AG08396 (cell line): ENCODE measurements at regions not wholly inside any gene's neighbourhood (a gene's known extent, or its start where the extent isn't known, plus 50 kb on each side); places are given as distances from the start of the nearest gene placed in this dataset.
"Not testable (repeated sequence)": the region's sequence is repeated elsewhere in the genome, so short reads cannot be mapped to it uniquely, and the experiment has no call there.

Source experiments
- DNase-seq: peaks from one replicate; pipeline ENCODE4 v3.0.0; 2012; ENCODE audit warnings: low spot score, mixed read lengths

DNA sequence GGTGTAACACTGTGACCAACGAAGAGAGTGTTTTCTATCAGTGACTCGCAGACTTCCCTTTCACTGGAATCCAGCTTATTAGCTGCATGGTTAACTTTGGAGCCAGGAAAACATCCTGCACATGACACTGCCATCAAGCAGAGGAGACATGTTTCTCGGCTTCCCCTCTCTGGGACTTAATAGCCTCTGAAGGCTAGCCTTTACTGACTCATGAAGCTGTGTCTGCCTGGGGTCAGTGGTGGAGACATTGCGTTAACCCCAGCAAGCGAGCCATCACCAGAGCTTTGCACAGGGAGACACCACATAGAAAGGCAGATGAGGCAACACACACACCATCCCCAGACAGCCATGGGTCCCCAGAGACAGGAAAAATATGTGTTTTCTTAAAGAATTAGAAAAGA, 126.9 kb upstream of the PRICKLE1 start:
- no peak for DNase-seq

DNA sequence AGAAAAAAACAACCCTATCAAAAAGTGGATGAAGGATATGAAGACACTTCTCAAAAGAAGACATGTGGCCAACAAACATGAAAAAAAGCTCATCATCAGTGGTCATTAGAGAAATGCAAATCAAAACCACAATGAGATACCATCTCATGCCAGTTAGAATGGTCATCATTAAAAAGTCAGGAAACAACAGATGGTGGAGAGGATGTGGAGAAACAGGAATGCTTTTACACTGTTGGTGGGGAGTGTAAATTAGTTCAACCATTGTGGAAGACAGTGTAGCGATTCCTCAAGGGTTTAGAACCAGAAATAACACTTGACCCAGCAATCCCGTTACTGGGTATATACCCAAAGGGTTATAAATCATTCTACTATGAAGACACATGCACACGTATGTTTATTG, 124.0 kb upstream of the PRICKLE1 start:
- DNase-seq = not testable (repeated sequence)

DNA sequence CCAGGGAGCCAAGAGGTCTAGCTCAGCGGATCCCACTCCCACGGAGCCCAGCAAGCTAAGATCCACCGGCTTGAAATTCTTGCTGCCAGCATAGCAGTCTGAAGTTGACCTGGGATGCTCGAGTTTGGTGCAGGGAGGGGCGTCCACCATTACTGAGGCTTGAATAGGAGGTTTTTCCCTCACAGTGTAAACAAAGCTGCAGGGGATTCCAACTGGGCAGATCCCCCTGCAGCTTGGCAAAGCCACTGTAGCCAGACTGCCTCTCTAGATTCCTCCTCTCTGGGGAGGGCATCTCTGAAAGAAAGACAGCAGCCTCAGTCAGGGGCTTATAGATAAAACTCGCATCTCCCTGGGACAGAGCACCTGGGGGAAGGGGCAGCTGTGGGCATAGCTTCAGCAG, 118.8 kb upstream of the PRICKLE1 start:
- DNase-seq = not testable (repeated sequence)

DNA sequence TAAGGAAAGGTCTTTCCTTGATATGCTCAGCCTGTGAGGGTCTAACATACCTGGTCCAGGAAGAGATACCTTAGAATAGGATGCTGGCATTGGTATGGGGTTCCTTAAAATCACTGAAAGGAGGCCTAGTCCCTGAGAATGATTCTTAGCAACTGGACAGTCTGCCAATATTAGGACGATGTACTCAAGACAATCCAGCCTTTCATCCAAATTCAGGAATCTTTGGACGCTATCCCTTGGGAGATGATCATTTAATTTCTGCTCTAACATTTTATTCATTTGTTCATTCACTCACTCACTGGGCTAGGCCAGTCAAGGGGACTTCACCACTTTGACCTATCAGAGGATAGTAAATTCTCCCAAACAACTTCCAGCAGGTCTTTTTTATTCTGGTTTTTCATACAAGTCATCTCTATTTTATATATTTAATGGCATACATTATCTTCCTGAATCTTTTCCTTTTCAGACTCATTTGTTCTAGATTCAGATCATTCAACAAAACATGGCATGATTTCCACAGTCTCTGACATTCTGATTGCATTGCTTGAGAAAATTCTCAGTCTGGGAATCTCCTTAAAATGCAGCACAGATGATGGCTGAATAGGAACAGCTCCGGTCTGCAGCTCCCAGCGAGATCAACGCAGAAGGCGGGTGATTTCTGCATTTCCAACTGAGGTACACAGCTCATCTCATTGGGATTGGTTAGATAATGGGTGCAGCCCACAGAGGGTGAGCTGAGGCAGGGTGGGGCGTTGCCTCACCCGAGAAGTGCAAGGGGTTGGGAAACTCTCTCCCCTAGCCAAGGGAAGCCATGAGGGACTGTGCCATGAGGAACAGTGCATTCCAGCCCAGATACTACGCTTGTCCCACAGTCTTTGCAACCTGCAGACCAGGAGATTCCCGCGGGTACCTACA, 118.0 kb upstream of the PRICKLE1 start:
- no peak for DNase-seq

DNA sequence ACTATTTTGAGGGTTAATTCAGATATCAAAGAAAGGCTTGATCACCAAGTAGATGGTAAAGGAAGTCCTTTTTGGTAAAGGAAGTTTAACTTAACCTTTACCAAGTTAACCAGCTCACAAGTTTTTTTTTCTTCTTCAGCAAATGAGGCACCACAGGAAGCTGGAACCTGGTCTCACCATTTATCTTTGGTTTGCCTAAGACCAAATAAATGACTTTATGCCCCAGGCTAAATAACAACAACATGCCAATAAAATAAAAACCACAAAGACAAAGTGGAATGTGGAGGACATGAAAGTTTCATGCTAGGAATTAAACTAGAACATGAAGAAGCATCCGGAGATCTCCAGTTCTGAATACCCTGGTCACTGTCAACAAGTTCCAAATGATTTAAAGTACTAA, 116.8 kb upstream of the PRICKLE1 start:
- no peak for DNase-seq

DNA sequence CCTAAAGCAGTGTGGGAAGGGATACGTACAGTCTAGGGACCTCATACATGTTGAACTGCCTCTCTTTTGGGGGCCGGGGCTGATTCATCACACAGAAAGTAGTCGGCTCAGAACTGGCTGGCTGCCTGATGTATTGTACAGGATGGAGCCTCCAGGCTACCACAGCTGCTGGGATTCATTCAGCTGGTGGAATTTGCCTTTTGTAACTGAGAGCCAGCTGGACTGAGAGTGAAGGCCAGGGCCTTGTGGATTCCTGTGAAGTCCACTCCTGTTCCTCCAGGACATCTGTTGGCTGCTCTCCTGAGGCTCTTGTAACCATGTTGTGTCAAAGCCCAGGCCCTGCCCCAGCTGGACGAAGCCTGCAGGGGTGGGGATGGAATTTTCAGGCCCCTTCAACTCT, 116.3 kb upstream of the PRICKLE1 start:
- peak; percentile 44 for DNase-seq

DNA sequence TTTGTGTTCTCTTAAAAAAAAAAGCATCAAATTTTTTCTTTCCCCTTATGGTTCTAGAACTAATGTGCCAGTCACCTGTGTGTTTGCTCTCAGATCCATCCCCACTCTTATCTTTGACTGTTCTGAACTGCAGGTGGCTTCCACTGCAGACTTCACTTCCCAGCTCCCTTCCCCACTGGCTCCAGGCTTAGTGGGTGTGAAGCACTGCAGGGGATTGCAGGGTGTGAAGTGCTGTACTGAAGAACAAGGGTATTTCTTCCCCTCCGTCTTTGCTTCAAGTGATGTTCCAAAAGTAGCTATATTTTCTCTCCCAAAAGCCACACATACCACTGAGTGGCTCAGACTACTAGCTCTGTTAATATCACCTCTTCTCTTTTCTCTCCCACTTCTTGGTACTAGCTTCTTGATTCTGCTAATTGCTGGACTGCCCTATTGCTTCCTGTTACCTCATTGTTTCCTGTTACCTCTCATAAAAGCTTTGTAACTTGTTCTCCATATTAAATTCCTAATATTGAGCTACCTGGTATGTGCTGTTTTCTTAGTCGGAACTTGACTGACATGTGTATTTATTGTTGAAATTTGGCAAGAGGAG, 115.4 kb upstream of the PRICKLE1 start:
- no peak for DNase-seq

DNA sequence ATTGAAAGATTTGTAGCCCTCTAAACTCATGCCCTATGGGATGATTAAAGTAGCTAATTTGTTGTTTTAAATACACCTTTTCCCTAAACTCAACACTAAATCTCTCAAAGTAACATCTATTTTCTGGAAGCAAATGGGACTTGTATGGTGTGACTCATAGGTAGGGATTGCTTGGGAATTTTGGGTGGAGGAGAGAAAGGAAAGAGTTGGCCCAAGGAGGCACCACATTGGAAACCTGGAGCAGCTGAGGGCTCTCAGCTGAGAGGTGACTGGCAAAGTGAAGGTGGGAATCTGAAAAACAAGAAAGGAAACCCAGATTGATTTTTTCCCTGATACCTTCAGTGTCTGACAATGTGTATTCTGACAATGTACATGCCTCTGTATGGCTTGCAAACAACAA, 114.8 kb upstream of the PRICKLE1 start:
- no peak for DNase-seq

DNA sequence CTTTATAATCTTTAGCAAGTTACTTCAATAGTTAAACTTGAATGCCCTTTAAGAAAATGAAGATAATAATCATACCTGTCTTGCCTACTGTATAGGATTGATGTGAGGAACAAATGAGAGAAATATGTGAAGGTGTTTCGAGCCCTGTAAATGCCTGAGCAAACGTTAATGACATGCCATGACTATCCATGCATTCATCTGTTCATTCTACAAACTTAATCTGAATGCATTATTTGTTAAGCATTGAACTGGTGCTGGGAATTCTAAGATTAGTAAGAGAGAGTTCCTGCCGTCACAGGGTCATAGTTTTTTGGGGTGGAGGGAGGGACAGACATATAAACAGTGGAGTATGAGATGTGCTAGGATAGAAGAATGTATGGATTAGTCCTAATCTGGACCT, 111.5 kb upstream of the PRICKLE1 start:
- no peak for DNase-seq

DNA sequence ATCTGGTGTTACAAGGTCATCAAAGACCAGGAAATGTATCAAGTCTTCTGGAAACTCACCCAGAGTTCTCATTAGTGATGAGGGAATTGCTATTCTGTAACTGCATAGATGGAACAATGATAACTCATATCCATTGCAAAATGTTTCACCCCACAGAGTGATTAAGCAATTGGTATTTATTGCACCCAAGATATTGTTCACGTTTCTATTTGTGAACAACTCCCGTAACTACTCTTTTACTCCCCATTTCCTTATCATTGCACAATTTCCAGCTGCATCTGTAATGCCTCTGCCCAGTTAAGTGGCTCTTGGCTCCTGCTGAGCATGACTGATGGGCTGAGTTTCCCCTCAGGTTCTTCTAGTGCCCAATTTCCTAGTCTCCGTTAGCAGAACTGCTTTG, 108.7 kb upstream of the PRICKLE1 start:
- no peak for DNase-seq

DNA sequence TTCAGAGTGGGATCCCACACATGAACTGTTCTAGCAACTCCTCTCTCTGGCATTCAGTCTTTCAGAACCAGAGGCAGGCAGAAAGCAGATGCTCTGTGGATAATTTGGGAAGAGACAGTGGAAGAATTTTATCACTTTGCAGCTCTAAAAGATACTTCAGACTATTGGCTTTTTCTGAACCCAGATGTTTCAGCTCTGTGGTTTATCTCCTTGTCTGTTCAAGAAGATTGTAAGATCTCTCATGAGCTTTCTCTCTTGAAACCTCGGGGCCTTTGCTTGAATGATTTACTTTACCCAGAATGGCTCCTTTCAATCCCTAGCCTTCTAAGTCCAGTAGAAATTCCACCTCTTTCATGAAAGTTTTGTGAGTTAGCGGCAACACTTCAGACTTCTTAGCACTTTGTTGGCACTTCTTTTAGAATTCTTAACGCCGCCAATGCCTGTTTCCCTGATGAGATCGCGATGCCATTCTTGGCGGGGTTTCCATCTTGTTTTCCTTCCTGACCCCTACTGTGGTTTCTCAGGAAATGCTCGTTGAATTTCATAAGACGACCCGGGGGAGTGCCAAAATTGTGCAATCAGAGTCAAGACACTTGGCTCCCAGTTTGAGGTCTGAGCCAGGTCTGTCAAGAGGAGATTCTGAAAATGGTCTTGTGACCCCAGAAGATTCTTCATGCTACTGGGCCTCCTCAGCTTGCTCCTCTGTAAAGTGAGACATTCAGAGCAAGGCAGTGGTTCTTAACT, 107.0 kb upstream of the PRICKLE1 start:
- DNase-seq = no peak

DNA sequence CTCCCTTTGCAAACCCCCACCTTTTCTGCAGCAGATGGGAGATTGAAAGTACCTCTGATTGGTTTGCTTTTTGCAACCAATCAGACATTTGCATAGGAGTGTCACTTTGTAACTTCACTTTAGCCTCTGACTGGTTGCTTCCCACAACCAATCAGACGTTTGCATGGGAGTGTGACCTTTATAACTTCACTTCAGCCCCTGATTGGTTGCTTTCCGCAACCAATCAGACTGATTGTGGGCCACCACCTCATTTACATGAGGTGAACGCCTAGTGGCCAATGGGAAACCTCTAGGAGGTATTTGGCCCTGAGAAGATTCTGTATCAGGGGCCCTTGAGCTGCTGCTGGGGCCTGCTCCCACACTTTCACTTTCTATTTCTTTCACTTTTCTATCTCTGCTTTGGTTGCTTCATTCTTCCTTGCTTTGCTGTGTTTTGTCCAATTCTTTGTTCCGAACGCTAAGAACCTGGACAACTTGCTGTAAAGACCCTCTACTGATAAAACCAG, 106.0 kb upstream of the PRICKLE1 start:
- DNase-seq = no peak

DNA sequence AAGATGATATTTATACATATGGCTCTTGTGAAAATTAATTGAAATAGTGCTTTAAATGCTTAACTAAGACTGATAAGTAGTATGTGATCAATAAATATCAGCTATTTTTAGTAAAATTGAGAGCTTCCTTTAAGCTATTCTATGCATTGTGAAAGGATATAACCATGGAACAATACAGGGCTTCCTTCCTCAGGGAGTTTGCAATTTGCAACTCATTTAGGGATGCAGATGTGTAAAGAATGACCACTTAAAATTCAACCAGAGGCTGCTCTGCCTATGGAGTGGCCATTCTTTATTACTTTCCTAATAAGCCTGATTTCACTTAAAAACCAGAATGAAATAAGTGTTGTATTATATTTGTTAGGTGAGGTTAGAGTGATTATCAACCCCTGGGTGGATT, 103.2 kb upstream of the PRICKLE1 start:
- DNase-seq = no peak

DNA sequence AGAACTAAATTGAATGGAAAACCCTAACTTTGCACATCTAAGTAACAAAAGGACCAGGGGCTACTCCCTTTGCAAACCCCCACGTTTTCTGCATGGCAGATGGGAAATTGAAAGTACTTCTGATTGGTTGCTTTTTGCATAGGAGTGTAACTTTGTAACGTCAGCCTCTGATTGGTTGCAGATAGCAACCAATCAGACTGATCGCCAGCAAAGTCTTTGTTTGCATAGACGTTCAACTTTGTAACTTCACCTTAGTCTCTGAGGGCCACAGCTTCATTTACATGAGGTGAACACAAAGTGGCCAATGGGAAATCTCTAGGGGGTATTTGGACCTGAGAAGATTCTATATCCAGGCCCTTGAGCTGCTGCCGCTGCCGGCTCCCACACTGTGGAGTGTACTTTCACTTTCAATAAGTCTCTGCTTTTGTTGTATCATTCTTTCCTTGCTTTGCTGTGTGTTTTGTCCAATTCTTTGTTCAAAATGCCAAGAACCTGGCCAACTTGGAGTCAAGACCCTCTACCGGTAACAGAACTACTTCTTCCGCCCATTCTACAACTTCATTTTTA, 102.5 kb upstream of the PRICKLE1 start:
- DNase-seq = no peak

DNA sequence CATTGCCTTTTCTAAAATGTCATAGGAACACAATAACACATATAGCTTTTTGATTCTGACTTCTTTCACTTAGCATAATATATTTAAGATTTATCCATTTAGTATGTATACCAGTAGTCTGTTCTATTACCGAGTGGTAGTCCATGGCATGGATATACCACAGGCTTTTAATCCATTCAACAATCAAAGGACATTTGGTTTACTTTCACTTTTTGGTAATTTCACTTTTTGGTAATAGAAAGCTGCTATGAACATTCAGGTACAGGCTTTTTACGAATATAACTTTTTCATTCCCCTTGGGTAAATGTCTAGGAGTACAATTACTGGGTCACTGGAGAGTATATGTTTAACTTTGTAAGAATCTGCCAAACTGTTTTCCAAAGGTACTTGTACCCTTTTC, 100.7 kb upstream of the PRICKLE1 start:
- no peak for DNase-seq

DNA sequence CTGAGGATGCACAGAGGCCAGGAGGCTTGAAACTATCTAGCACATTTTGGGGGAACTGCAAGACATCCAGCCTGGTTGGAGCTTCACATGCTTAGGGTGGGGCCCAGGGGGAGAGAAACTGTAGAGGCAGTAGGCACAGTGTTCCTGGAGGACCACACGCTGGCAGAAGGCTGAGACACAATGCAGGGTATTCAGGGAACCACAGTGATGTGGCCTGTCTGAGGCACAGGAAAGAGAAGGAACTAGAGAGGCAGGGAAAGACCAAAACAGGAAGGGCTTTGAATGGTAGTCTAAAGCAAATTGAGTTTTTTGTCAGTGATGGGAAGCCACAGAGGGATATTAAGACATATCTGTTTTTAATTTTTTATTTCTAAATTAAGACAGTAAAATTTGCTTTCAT, 100.2 kb upstream of the PRICKLE1 start:
- no peak for DNase-seq

DNA sequence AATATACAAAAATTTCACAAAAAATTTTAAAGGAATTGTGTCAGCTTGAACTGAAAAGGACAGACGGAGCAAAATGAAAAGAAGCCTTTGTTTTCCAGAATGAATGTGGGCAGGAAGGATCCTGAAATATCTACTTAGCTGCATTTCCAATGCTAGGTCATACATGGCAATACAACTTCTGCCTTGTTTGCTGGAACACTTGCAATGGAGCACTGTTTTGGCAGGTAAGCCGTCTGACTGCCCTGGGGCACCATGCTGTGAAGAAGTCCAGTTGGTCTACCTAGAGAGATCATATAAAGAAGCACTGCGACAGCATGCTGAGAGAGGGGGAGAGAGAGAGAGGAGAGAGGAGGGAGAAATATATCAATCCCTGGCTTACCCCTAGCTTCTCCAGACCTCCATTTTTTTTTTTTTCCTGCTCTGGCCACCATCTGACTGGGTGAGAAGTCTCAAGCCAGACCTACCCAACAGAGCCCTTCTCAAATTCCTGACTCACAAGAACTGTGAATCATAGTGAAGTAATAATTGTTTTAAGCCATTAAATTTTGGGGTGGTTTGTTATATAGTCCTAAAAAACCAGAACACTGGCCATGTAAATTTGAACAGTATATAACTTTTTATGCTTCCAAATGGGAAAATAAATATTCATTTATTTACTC, 97.1 kb upstream of the PRICKLE1 start:
- DNase-seq = no peak

DNA sequence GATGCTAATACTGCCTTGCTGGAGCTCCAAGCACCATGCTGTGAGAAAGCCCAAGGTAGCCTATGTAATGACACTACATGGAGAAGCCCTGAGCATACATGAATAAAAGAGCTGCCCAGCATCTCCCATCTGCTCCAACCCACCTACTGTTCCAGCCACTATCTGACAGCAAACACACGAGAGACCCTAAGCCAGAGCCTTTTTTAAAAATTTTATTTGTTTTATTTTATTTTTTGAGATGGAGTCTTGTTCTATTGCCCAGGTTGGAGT, 95.2 kb upstream of the PRICKLE1 start:
- DNase-seq = no peak

DNA sequence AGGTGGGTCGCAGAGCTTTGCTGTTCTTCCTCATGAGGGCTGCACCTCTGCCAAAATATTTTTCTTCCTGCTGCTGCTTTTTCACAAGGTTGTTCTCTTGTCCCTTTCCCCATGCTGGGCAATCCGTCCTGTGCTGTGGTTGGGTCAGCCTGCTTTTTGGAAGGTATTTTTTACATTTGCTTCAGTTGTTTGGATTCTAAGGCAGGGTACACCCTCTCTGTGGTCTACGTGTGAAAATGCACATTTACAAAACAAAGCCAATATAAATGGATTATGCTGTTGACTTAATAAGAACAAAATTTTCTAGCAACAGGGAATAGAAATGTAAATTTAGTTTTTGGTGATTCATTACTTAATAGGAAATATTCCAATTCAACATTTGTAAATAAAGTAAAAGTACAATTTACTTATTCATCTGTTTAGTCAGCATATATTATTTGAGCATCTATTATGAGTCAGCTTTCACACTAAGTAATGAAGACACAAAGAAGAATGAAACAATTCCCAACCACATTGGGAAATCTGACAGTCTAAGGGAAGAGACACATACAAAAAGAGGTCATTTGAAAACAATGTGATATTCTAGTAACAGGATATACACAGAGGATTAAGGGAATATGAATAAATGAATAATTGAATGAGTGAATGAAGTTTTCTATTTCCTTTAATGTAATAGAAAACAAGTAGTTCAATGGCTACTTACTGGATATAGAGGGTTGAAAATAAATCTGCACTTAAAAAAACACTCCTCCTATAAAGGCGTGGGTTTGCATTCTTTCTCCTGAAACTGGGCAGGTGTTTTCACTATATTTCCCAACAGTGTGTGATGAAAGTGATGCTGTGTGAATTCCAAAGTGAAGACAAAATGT, 94.6 kb upstream of the PRICKLE1 start:
- no peak for DNase-seq

DNA sequence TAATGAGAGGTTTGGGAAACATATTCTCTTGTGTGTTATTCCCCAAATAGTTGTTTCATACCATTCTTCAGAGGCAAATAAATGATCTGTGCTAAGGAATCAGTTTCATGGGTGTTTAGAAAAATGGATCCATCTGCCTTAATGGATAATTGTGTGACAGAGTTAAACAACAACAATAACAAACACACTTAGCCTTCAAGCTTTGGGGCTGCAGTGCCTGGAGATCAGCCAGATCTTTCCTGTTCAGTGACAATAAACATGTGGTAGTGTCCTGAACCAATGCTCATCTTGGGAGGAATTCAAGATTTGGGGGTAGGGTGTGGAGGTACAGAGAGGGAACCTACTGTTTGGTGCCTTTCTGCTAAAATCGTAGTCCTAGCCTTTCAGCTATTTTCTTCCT, 93.7 kb upstream of the PRICKLE1 start:
- DNase-seq = no peak

DNA sequence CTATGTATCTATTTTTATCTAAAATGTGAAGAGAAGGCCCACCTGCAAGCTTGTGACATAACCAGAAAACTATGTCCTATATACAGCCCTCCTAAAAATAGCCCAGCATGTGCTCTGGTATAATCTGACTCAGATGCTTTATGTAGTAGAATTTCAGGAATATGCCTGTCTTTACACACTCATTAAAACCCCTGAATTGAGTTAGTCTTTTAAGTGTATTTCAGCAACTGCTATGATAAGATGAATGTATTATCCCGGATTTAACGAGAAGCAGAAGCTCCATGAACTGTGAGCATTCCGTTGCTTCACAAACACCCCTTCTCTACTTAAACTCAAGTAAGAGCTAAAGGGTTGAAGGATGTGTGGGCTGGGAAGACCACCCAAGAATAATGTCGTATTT, 89.9 kb upstream of the PRICKLE1 start:
- no peak for DNase-seq
